ENCODE measurements at regions not wholly inside any gene's neighbourhood (a gene's known extent, or its start where the extent isn't known, plus 50 kb on each side); places are given as distances from the start of the nearest gene placed in this dataset.

DNA sequence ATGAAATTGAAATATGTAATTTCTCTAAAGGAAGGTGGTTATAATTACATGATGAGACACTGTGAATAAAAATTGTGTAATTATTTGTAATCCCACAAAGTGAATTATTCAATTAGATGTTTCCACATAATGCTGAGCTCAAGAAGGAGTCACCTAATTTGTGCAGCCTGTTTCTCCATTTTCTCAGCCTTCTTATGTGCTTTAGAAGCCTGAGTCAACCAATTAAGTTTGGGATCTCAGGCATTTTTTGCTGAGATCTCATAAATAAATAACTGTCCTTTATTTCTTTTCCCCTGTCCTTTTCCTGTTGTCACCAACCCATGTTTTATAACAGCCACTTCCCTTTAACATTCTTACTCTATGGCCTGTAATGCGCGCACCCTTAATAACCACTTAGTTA, 506.5 kb upstream of the SEMA3D start:
- TF ChIP-seq, protein P1, sequence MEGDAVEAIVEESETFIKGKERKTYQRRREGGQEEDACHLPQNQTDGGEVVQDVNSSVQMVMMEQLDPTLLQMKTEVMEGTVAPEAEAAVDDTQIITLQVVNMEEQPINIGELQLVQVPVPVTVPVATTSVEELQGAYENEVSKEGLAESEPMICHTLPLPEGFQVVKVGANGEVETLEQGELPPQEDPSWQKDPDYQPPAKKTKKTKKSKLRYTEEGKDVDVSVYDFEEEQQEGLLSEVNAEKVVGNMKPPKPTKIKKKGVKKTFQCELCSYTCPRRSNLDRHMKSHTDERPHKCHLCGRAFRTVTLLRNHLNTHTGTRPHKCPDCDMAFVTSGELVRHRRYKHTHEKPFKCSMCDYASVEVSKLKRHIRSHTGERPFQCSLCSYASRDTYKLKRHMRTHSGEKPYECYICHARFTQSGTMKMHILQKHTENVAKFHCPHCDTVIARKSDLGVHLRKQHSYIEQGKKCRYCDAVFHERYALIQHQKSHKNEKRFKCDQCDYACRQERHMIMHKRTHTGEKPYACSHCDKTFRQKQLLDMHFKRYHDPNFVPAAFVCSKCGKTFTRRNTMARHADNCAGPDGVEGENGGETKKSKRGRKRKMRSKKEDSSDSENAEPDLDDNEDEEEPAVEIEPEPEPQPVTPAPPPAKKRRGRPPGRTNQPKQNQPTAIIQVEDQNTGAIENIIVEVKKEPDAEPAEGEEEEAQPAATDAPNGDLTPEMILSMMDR (IDR thresholded peaks at IDR 0.05; ENCODE audit: poor library complexity, severe bottlenecking): no peak
- no peak for TF ChIP-seq POLR2AphosphoS5 (IDR thresholded peaks at IDR 0.05)
- TF ChIP-seq MXI1 (conservative IDR thresholded peaks at IDR 0.05; ENCODE audit: poor library complexity, severe bottlenecking): no peak
- TF ChIP-seq EZH2 (IDR thresholded peaks at IDR 0.05; ENCODE audit: borderline replicate concordance, insufficient read depth, low read length, poor library complexity, severe bottlenecking): no peak
- TF ChIP-seq RAD21 (conservative IDR thresholded peaks at IDR 0.05): no peak
- TF ChIP-seq, protein P2, sequence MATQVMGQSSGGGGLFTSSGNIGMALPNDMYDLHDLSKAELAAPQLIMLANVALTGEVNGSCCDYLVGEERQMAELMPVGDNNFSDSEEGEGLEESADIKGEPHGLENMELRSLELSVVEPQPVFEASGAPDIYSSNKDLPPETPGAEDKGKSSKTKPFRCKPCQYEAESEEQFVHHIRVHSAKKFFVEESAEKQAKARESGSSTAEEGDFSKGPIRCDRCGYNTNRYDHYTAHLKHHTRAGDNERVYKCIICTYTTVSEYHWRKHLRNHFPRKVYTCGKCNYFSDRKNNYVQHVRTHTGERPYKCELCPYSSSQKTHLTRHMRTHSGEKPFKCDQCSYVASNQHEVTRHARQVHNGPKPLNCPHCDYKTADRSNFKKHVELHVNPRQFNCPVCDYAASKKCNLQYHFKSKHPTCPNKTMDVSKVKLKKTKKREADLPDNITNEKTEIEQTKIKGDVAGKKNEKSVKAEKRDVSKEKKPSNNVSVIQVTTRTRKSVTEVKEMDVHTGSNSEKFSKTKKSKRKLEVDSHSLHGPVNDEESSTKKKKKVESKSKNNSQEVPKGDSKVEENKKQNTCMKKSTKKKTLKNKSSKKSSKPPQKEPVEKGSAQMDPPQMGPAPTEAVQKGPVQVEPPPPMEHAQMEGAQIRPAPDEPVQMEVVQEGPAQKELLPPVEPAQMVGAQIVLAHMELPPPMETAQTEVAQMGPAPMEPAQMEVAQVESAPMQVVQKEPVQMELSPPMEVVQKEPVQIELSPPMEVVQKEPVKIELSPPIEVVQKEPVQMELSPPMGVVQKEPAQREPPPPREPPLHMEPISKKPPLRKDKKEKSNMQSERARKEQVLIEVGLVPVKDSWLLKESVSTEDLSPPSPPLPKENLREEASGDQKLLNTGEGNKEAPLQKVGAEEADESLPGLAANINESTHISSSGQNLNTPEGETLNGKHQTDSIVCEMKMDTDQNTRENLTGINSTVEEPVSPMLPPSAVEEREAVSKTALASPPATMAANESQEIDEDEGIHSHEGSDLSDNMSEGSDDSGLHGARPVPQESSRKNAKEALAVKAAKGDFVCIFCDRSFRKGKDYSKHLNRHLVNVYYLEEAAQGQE (IDR thresholded peaks at IDR 0.05; ENCODE audit: borderline replicate concordance): no peak
- no peak for TF ChIP-seq EP300 (conservative IDR thresholded peaks at IDR 0.05; ENCODE audit: poor library complexity, severe bottlenecking)
- no peak for TF ChIP-seq TAF1 (IDR thresholded peaks at IDR 0.05; ENCODE audit: low read depth)
